RWPE2 (cell line): ENCODE measurements at regions not wholly inside any gene's neighbourhood (a gene's known extent, or its start where the extent isn't known, plus 50 kb on each side); places are given as distances from the start of the nearest gene placed in this dataset.

Source experiments
- ATAC-seq: fragments of 200-7000 bp; cut with Tn5 transposase; 3 replicates; pipeline ENCODE4 v1.9.1; 2021; ENCODE audit warnings: low read depth
- DNase-seq: peaks from one replicate; pipeline ENCODE4 v3.0.0-alpha.2; 2020; ENCODE audit warnings: low spot score
- H3K27ac ChIP-seq: fragments of 450-650 bp; 2 replicates; pipeline ENCODE4 v1.5.1; 2017; ENCODE audit warnings: mild to moderate bottlenecking; ENCODE audit not compliant: poor library complexity, severe bottlenecking
- H3K27me3 ChIP-seq: fragments of 250-450 bp; sonication (Bioruptor Pico); 2 replicates; pipeline ENCODE4 v1.5.1; 2021; ENCODE audit warnings: mild to moderate bottlenecking, moderate library complexity; ENCODE audit not compliant: insufficient read depth, poor library complexity, severe bottlenecking
- H3K36me3 ChIP-seq: fragments of 250-450 bp; sonication (Bioruptor Pico); 2 replicates; pipeline ENCODE4 v1.5.1; 2020; ENCODE audit warnings: low read depth, mild to moderate bottlenecking, moderate library complexity
- H3K4me1 ChIP-seq: fragments of 250-450 bp; sonication (Bioruptor Pico); 2 replicates; pipeline ENCODE4 v1.5.1; 2021; ENCODE audit warnings: mild to moderate bottlenecking, moderate library complexity; ENCODE audit not compliant: insufficient read depth, poor library complexity, severe bottlenecking
- H3K4me3 ChIP-seq: fragments of 250-450 bp; sonication (Bioruptor Pico); 2 replicates; pipeline ENCODE4 v1.5.1; 2021; ENCODE audit warnings: mild to moderate bottlenecking, moderate library complexity; ENCODE audit not compliant: severe bottlenecking
- H3K9me3 ChIP-seq: fragments of 250-450 bp; sonication (Bioruptor Pico); 2 replicates; pipeline ENCODE4 v1.5.1; 2021; ENCODE audit warnings: mild to moderate bottlenecking, moderate library complexity; ENCODE audit not compliant: severe bottlenecking
- CTCF ChIP-seq: fragments of 450-650 bp; IDR thresholded peaks from one replicate; pipeline ENCODE4 v1.5.1; 2017; ENCODE audit warnings: mild to moderate bottlenecking, moderate library complexity; ENCODE audit not compliant: poor library complexity, severe bottlenecking

GRCh38 chr2:234730066-234730640, 221.7 kb upstream of the SH3BP4 start:
- Histone ChIP-seq H3K27me3 (no peaks in the 10 kb centered on the region), H3K27ac (no peak overlapping the region), H3K4me3 (no peak overlapping the region), H3K4me1 (no peaks in the 10 kb centered on the region), H3K36me3 (no peaks in the 10 kb centered on the region), H3K9me3 (no peaks in the 10 kb centered on the region)
- ATAC-seq, result no peak
- DNase-seq, result no peak
- no peak for TF ChIP-seq CTCF

- no peak overlapping the region for H3K27ac ChIP-seq
- no peak; the same call in 2 of the 3 replicates for ATAC-seq
- DNase-seq, result no peak
Observed at GRCh38 chr2:234725528-234726264, 226.1 kb upstream of the SH3BP4 start.

GRCh38 chr2:234724850-234725249, 227.0 kb upstream of the SH3BP4 start:
- Histone ChIP-seq H3K36me3 (no peaks in the 10 kb centered on the region), H3K4me1 (peaks cover 4% of the 10 kb centered on the region), H3K27me3 (no peaks in the 10 kb centered on the region), H3K27ac (no peak overlapping the region), H3K4me3 (no peak overlapping the region), H3K9me3 (no peaks in the 10 kb centered on the region)
- TF ChIP-seq CTCF, result no peak
- DNase-seq (no peak), ATAC-seq (no peak)

More at GRCh38 chr2:234725528-234726264, 226.1 kb upstream of the SH3BP4 start:
- Histone ChIP-seq H3K4me3 (no peak overlapping the region), H3K27me3 (no peaks in the 10 kb centered on the region), H3K4me1 (peaks cover 4% of the 10 kb centered on the region), H3K9me3 (no peaks in the 10 kb centered on the region), H3K36me3 (no peaks in the 10 kb centered on the region)
- no peak for TF ChIP-seq CTCF

GRCh38 chr2:234723400-234723799, 226.5 kb upstream of the ARL4C start:
- Histone ChIP-seq H3K9me3 (no peaks in the 10 kb centered on the region), H3K4me1 (peaks cover 4% of the 10 kb centered on the region), H3K36me3 (no peaks in the 10 kb centered on the region), H3K4me3 (no peak overlapping the region), H3K27ac (no peak overlapping the region), H3K27me3 (no peaks in the 10 kb centered on the region)
- no peak for TF ChIP-seq CTCF
- ATAC-seq (no peak), DNase-seq (no peak)

GRCh38 chr2:234722176-234722575, 225.3 kb upstream of the ARL4C start:
- peaks cover 4% of the 10 kb centered on the region for H3K4me1 ChIP-seq
- no peaks in the 10 kb centered on the region for H3K9me3 ChIP-seq
- H3K27me3 ChIP-seq, result no peaks in the 10 kb centered on the region
- ATAC-seq (no peak), DNase-seq (no peak)
- H3K27ac ChIP-seq, result no peak overlapping the region
- TF ChIP-seq CTCF, result no peak
- H3K4me3 ChIP-seq, result no peak overlapping the region
- H3K36me3 ChIP-seq, result no peaks in the 10 kb centered on the region
